ENCODE measurements at regions not wholly inside any gene's neighbourhood (a gene's known extent, or its start where the extent isn't known, plus 50 kb on each side); places are given as distances from the start of the nearest gene placed in this dataset.
"Not testable (repeated sequence)": the region's sequence is repeated elsewhere in the genome, so short reads cannot be mapped to it uniquely, and the experiment has no call there.

- DNase-seq (ENCODE audit: extremely low spot score) = no peak
- CTCF ChIA-PET = interaction anchor here (1.5 kb wide), 1 partner anchor 172 kb away, joined by 6 read pairs; no protein-coding TSS in a partner anchor
- POLR2A ChIA-PET = no interaction called here
- TF ChIP-seq SP1 (IDR thresholded peaks at IDR 0.05) = no peak
- no peak for TF ChIP-seq CTBP1 (IDR thresholded peaks at IDR 0.05; ENCODE audit: borderline replicate concordance)
- no peak for TF ChIP-seq BHLHE40 (IDR thresholded peaks at IDR 0.05; ENCODE audit: borderline replicate concordance)
- no peak for TF ChIP-seq HDGF (IDR thresholded peaks at IDR 0.05; ENCODE audit: borderline replicate concordance)
- no peak for TF ChIP-seq ARNT (IDR thresholded peaks at IDR 0.05)
- TF ChIP-seq FOXK2 (IDR thresholded peaks at IDR 0.05) = no peak
- no peak for TF ChIP-seq L3MBTL2 (conservative IDR thresholded peaks at IDR 0.05)
- no peak for TF ChIP-seq ZNF384 (IDR thresholded peaks at IDR 0.05)
These were observed 95.9 kb upstream of the SLC25A48 start for GRCh38 chr5:135738564-135738875.

- no peak for TF ChIP-seq FOXA1 (IDR thresholded peaks at IDR 0.05)
- no peak for TF ChIP-seq PKNOX1 (IDR thresholded peaks at IDR 0.05)
- no peak for TF ChIP-seq BHLHE40 (IDR thresholded peaks at IDR 0.05; ENCODE audit: borderline replicate concordance)
- TF ChIP-seq SP1 (IDR thresholded peaks at IDR 0.05) = no peak
- TF ChIP-seq LEF1 (IDR thresholded peaks at IDR 0.05; ENCODE audit: borderline replicate concordance) = no peak
- no peak for TF ChIP-seq FOXM1 (IDR thresholded peaks at IDR 0.05; ENCODE audit: borderline replicate concordance)
- no peak for TF ChIP-seq ZNF384 (IDR thresholded peaks at IDR 0.05)
- ChIA-PET CTCF (interaction anchor here (1.5 kb wide), 1 partner anchor 172 kb away, joined by 6 read pairs; no protein-coding TSS in a partner anchor), POLR2A (no interaction called here)
- DNase-seq (ENCODE audit: extremely low spot score) = no peak
These were observed 96.5 kb upstream of the SLC25A48 start for GRCh38 chr5:135737701-135738563.

- DNase-seq (ENCODE audit: extremely low spot score); CTCF ChIA-PET; POLR2A ChIA-PET: not testable (repeated sequence)
These were observed 97.5 kb upstream of the SLC25A48 start for GRCh38 chr5:135736952-135737351.

GRCh38 chr5:135735831-135736230 is 98.6 kb upstream of the SLC25A48 start:
- ChIA-PET CTCF (interaction anchor here (1.7 kb wide), 1 partner anchor 170 kb away, joined by 5 read pairs; no protein-coding TSS in a partner anchor), POLR2A (no interaction called here)
- no peak for DNase-seq (ENCODE audit: extremely low spot score)
- TF ChIP-seq LEF1 (IDR thresholded peaks at IDR 0.05; ENCODE audit: borderline replicate concordance) (no peak), HDGF (IDR thresholded peaks at IDR 0.05; ENCODE audit: borderline replicate concordance) (no peak), SP1 (IDR thresholded peaks at IDR 0.05) (no peak), L3MBTL2 (conservative IDR thresholded peaks at IDR 0.05) (no peak), CTBP1 (IDR thresholded peaks at IDR 0.05; ENCODE audit: borderline replicate concordance) (no peak), ELF4 (IDR thresholded peaks at IDR 0.05) (no peak), FOXK2 (IDR thresholded peaks at IDR 0.05) (no peak), FOXA1 (IDR thresholded peaks at IDR 0.05) (no peak)

GRCh38 chr5:135734956-135735355 is 99.5 kb upstream of the SLC25A48 start:
- POLR2A ChIA-PET; DNase-seq (ENCODE audit: extremely low spot score): not testable (repeated sequence)
- CTCF ChIA-PET = interaction anchor here (0.6 to 1.7 kb wide), 2 partner anchors 132 to 169 kb away, joined by 3 to 5 read pairs; no protein-coding TSS in a partner anchor

- CTCF ChIA-PET = interaction anchor here (0.6 kb wide), 1 partner anchor 181 kb away, joined by 4 read pairs; no protein-coding TSS in a partner anchor
- DNase-seq (ENCODE audit: extremely low spot score); POLR2A ChIA-PET: not testable (repeated sequence)
These were observed 103.4 kb upstream of the SLC25A48 start for GRCh38 chr5:135731034-135731433.

- POLR2A ChIA-PET; DNase-seq (ENCODE audit: extremely low spot score): not testable (repeated sequence)
- CTCF ChIA-PET = interaction anchor here (0.6 to 2.4 kb wide), 6 partner anchors 164 to 267 kb away, joined by 3 to 19 read pairs (median 6); no protein-coding TSS in a partner anchor
These were observed 104.3 kb upstream of the SLC25A48 start for GRCh38 chr5:135730161-135730560.

- DNase-seq (ENCODE audit: extremely low spot score) = no peak
- TF ChIP-seq SP1 (IDR thresholded peaks at IDR 0.05) = no peak
- TF ChIP-seq SUZ12 (IDR thresholded peaks at IDR 0.05) = no peak
- TF ChIP-seq FOXA1 (IDR thresholded peaks at IDR 0.05) = no peak
- TF ChIP-seq NFRKB (IDR thresholded peaks at IDR 0.05) = no peak
- POLR2A ChIA-PET = interaction anchor here (0.7 kb wide), 1 partner anchor 106 kb away, joined by 3 read pairs; no protein-coding TSS in a partner anchor
- CTCF ChIA-PET = interaction anchor here (0.6 to 2.4 kb wide), 11 partner anchors 11 to 267 kb away, joined by 3 to 19 read pairs (median 3); no protein-coding TSS in a partner anchor
These were observed 105.1 kb upstream of the SLC25A48 start for GRCh38 chr5:135729321-135729786.

GRCh38 chr5:135724617-135725016 is 109.8 kb upstream of the SLC25A48 start:
- TF ChIP-seq PKNOX1 (IDR thresholded peaks at IDR 0.05) = no peak
- TF ChIP-seq FOXK2 (IDR thresholded peaks at IDR 0.05) = no peak
- TF ChIP-seq BHLHE40 (IDR thresholded peaks at IDR 0.05; ENCODE audit: borderline replicate concordance) = no peak
- TF ChIP-seq FOXM1 (IDR thresholded peaks at IDR 0.05; ENCODE audit: borderline replicate concordance) = no peak
- TF ChIP-seq NFRKB (IDR thresholded peaks at IDR 0.05) = no peak
- TF ChIP-seq FOXA1 (IDR thresholded peaks at IDR 0.05) = no peak
- TF ChIP-seq L3MBTL2 (conservative IDR thresholded peaks at IDR 0.05) = no peak
- no peak for TF ChIP-seq CTBP1 (IDR thresholded peaks at IDR 0.05; ENCODE audit: borderline replicate concordance)
- TF ChIP-seq ARNT (IDR thresholded peaks at IDR 0.05) = no peak
- no peak for TF ChIP-seq SP1 (IDR thresholded peaks at IDR 0.05)
- TF ChIP-seq TARDBP (IDR thresholded peaks at IDR 0.05) = no peak
- TF ChIP-seq SUZ12 (IDR thresholded peaks at IDR 0.05) = no peak
- no peak for TF ChIP-seq HDGF (IDR thresholded peaks at IDR 0.05; ENCODE audit: borderline replicate concordance)
- TF ChIP-seq ELF4 (IDR thresholded peaks at IDR 0.05) = no peak
- no peak for TF ChIP-seq ZNF384 (IDR thresholded peaks at IDR 0.05)
- no peak for TF ChIP-seq LEF1 (IDR thresholded peaks at IDR 0.05; ENCODE audit: borderline replicate concordance)
- ChIA-PET POLR2A (no interaction called here), CTCF (interaction anchor here (1.2 kb wide), 1 partner anchor 158 kb away, joined by 3 read pairs; no protein-coding TSS in a partner anchor)
- DNase-seq (ENCODE audit: extremely low spot score) = no peak

Data from HEK293T (cell line).